GM12878 (cell line): ENCODE measurements at regions not wholly inside any gene's neighbourhood (a gene's known extent, or its start where the extent isn't known, plus 50 kb on each side); places are given as distances from the start of the nearest gene placed in this dataset.

Experiments
- ATAC-seq: fragments of 200-7000 bp; cut with Tn5 transposase; 3 replicates; pipeline ENCODE4 v1.9.1; 2020; ENCODE audit warnings: mild to moderate bottlenecking, moderate library complexity
- BruUV-seq: library from RNA; stranded (reverse); fragments of 400-500 nt; replicated peaks from 2 replicates; lab custom pipeline; 2021; lab: Mats Ljungman, UMichigan
- CTCF ChIA-PET: fragments of 300-600 bp; sonication (Branson Sonifier 250); formaldehyde crosslinking; extraction: SDS; loops from one replicate; lab custom pipeline; 2021; ENCODE audit warnings: inconsistent platforms; lab: Yijun Ruan, JAX
- POLR2A ChIA-PET: fragments of 350-600 bp; formaldehyde crosslinking; extraction: SDS; loops from one replicate; lab custom pipeline; 2021; ENCODE audit warnings: inconsistent platforms; lab: Charles Lee
- RAD21 ChIA-PET: fragments of 300-600 bp; sonication (Branson Sonifier 250); formaldehyde crosslinking; loops from one replicate; lab custom pipeline; 2023; ENCODE audit warnings: antibody characterized with exemption; ENCODE audit not compliant: unreplicated experiment; lab: Charles Lee
- SMC1A ChIA-PET: fragments of 300-600 bp; sonication (Branson Sonifier 250); formaldehyde crosslinking; loops from one replicate; lab custom pipeline; 2023; ENCODE audit not compliant: unreplicated experiment, uncharacterized antibody; lab: Charles Lee
- DNase-seq: peaks from one replicate; pipeline ENCODE4 v3.0.0-alpha.2; 2011; ENCODE audit warnings: low read depth, low spot score
- FAIRE-seq: peaks from 3 replicates; lab custom pipeline; 2011; peaks lifted over from hg19 to GRCh38; lab: Jason Lieb, UNC
- H2AFZ ChIP-seq: 2 replicates; pipeline ENCODE4 v1.6.0; 2011; ENCODE audit warnings: low read depth, low read length, control low read depth; ENCODE audit not compliant: control insufficient read depth
- H3K27ac ChIP-seq: 2 replicates; pipeline ENCODE4 v1.5.1; 2011; ENCODE audit warnings: control low read depth; ENCODE audit not compliant: control insufficient read depth, insufficient read depth
- H3K27me3 ChIP-seq, 2 experiments: replicated peaks in 1 of 2; 2 replicates each; pipeline versions ENCODE4 v1.6.0 to v1.6.1; 2011; ENCODE audit warnings: low read length in 1 of 2; ENCODE audit not compliant: control insufficient read depth in 2 of 2, insufficient read depth in 2 of 2
- H3K36me3 ChIP-seq, 2 experiments: 2 replicates each; pipeline ENCODE4 v1.5.1; 2011; ENCODE audit warnings: low read length in 1 of 2; ENCODE audit not compliant: control insufficient read depth in 2 of 2, insufficient read depth in 2 of 2
- H3K4me1 ChIP-seq: 2 replicates; pipeline ENCODE4 v1.6.1; 2011; ENCODE audit warnings: mild to moderate bottlenecking, low read length, moderate library complexity, mixed read lengths; ENCODE audit not compliant: control insufficient read depth, insufficient read depth
- H3K4me2 ChIP-seq: 2 replicates; pipeline ENCODE4 v1.6.0; 2011; ENCODE audit warnings: control low read depth; ENCODE audit not compliant: control insufficient read depth, insufficient read depth
- H3K4me3 ChIP-seq: fragments of 200-600 bp; sonication (generic); 2 replicates; pipeline ENCODE4 v1.5.1; 2016
- H3K79me2 ChIP-seq: 2 replicates; pipeline ENCODE4 v1.6.0; 2011; ENCODE audit warnings: low read length; ENCODE audit not compliant: control insufficient read depth, insufficient read depth
- H3K9ac ChIP-seq: 2 replicates; pipeline ENCODE4 v1.8.0; 2011; ENCODE audit warnings: low read length, control low read depth, mixed read lengths; ENCODE audit not compliant: control insufficient read depth, insufficient read depth
- H3K9me3 ChIP-seq: replicated peaks from 3 replicates; pipeline ENCODE4 v1.5.1; 2011; ENCODE audit warnings: mild to moderate bottlenecking, low read length; ENCODE audit not compliant: control insufficient read depth, insufficient read depth
- H4K20me1 ChIP-seq: 2 replicates; pipeline ENCODE4 v1.6.0; 2011; ENCODE audit not compliant: control insufficient read depth, insufficient read depth
- GABPA ChIP-seq: IDR thresholded peaks from 2 replicates; pipeline ENCODE4 v1.6.1; 2014; ENCODE audit warnings: antibody characterized with exemption, low read depth, mild to moderate bottlenecking, inconsistent platforms
- MYB ChIP-seq: fragments of 150-350 bp; IDR thresholded peaks from 2 replicates; pipeline ENCODE4 v1.6.1; 2014; ENCODE audit warnings: mild to moderate bottlenecking, low read depth, low read length, borderline replicate concordance
- POU2F2 ChIP-seq: IDR thresholded peaks from 3 replicates; pipeline ENCODE4 v1.6.1; 2011; ENCODE audit warnings: low read depth, mild to moderate bottlenecking, low read length, borderline replicate concordance
- SUZ12 ChIP-seq: fragments of 200-600 bp; sonication (generic); IDR thresholded peaks from one replicate; pipeline ENCODE4 v1.6.1; 2018; ENCODE audit warnings: antibody characterized with exemption, mild to moderate bottlenecking; ENCODE audit not compliant: unreplicated experiment
- ZNF622 ChIP-seq: fragments of 450-650 bp; IDR thresholded peaks from 2 replicates; pipeline ENCODE4 v1.6.1; 2017; ENCODE audit warnings: mild to moderate bottlenecking, inconsistent platforms
- WGBS: methylation state at CpG from one replicate; pipeline ENCODE4 v1.1.6; 2016; ENCODE audit warnings: low lambda C conversion rate; ENCODE audit not compliant: insufficient replicate concordance, insufficient coverage; ENCODE audit errors: missing lambda C conversion rate; 5-methylcytosine and 5-hydroxymethylcytosine counted together
- in situ Hi-C: fragments of 300-500 bp; cut with MboI; formaldehyde crosslinking; loops from 9 replicates; pipeline ENCODE4 v1.14.3; 2018; ENCODE audit warnings: mixed read lengths
- intact Hi-C: fragments of 100-400 bp; cut with micrococcal nuclease; formaldehyde crosslinking; loops from one replicate; pipeline ENCODE4 v1.14.2; 2022; ENCODE audit not compliant: unreplicated experiment
- TF ChIP-seq, protein P1 (sequence below): fragments of 450-650 bp; IDR thresholded peaks from 2 replicates; pipeline ENCODE4 v1.6.1; 2014; ENCODE audit warnings: mild to moderate bottlenecking
- TF ChIP-seq, protein P2 (sequence below): IDR thresholded peaks from 2 replicates; pipeline ENCODE4 v1.6.1; 2011; ENCODE audit warnings: low read depth, low read length, improper control_type of control experiment, borderline replicate concordance

DNA sequence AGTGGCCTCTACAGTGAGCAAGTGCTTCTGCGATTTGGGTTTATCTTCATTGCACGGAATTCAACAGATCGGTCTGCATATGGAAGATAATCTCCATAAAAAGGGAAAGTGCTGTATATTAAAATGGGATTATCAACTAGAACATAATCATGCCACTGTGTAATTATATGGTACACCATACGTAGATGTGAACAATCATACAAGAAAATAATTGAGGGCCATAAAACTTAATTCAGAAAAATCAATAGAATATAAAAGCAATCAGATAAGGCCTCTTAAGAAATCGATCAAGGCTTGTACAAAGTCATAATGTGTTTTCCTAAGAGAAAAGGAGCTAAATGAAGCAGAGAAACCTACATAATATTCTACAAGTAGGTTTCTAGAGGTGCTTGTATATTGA, 157.5 kb upstream of the MGMT start:
- intact Hi-C loops: no loop called here
- TF ChIP-seq, protein P1, sequence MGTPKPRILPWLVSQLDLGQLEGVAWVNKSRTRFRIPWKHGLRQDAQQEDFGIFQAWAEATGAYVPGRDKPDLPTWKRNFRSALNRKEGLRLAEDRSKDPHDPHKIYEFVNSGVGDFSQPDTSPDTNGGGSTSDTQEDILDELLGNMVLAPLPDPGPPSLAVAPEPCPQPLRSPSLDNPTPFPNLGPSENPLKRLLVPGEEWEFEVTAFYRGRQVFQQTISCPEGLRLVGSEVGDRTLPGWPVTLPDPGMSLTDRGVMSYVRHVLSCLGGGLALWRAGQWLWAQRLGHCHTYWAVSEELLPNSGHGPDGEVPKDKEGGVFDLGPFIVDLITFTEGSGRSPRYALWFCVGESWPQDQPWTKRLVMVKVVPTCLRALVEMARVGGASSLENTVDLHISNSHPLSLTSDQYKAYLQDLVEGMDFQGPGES: no peak
- no peak for TF ChIP-seq GABPA
- no peak for TF ChIP-seq MYB
- TF ChIP-seq, protein P2, sequence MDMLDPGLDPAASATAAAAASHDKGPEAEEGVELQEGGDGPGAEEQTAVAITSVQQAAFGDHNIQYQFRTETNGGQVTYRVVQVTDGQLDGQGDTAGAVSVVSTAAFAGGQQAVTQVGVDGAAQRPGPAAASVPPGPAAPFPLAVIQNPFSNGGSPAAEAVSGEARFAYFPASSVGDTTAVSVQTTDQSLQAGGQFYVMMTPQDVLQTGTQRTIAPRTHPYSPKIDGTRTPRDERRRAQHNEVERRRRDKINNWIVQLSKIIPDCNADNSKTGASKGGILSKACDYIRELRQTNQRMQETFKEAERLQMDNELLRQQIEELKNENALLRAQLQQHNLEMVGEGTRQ: no peak
- TF ChIP-seq SUZ12: no peak
- no peak for TF ChIP-seq POU2F2
- TF ChIP-seq ZNF622: no peak
- TF ChIP-seq, all 136 proteins: peak for 0
- Histone ChIP-seq H3K27me3 (no peaks in the 10 kb centered on the region), H3K79me2 (no peaks in the 10 kb centered on the region), H3K4me2 (no peak overlapping the region), H3K9me3 (no peaks in the 10 kb centered on the region), H2AFZ (no peak overlapping the region), H3K4me1 (no peaks in the 10 kb centered on the region), H4K20me1 (no peaks in the 10 kb centered on the region), H3K27ac (no peak overlapping the region), H3K9ac (no peak overlapping the region), H3K36me3 (no peaks in the 10 kb centered on the region), H3K4me3 (no peak overlapping the region)
- WGBS: 44% methylated on average over 5 of the region's 5 CpGs
- SMC1A ChIA-PET: no interaction called here
- RAD21 ChIA-PET: no interaction called here
- DNase-seq: no peak
- CTCF ChIA-PET: no interaction called here
- in situ Hi-C loops: no loop called here
- FAIRE-seq: no peak
- ATAC-seq: no peak
- POLR2A ChIA-PET: no interaction called here
- BruUV-seq: no TSS peak
